ENCODE measurements at regions not wholly inside any gene's neighbourhood (a gene's known extent, or its start where the extent isn't known, plus 50 kb on each side); places are given as distances from the start of the nearest gene placed in this dataset.

DNA sequence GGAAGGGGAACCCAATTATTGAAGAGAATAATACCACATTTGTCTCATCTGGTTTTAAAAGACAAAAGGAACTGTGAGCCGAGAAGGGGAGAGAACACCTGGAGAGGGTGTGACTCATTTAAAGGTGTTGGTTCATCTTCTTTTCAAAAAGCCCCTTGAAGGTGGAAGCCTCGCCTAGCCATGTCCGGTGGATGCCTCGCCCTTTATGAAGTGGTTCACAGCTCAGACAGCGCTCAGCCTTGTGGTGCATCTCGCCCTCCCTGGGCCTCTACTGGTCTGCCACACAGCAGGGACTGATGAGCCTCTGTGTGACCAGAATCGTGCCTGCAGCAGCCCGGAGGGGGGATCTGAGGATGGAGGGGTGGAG, 290.0 kb upstream of the CXCR4 start:
- Histone ChIP-seq H3K27me3 (peaks cover 0 to 3% of the 10 kb centered on the region in 2 donors), H3K27ac (no peak overlapping the region), H3K36me3 (no peaks in the 10 kb centered on the region), H3K4me3 (no peak overlapping the region), H3K4me1 (no peaks in the 10 kb centered on the region), H3K9me3 (no peaks in the 10 kb centered on the region)
- DNase-seq (ENCODE audit: low spot score in 2 of 2): no peak
- WGBS, 2 donors: 74 to 80% methylated on average over 8 of the region's 8 CpGs
- TF ChIP-seq EP300 (IDR thresholded peaks at IDR 0.05) (no peak), POLR2A (IDR thresholded peaks at IDR 0.05) (no peak)
- TF ChIP-seq, protein P1, sequence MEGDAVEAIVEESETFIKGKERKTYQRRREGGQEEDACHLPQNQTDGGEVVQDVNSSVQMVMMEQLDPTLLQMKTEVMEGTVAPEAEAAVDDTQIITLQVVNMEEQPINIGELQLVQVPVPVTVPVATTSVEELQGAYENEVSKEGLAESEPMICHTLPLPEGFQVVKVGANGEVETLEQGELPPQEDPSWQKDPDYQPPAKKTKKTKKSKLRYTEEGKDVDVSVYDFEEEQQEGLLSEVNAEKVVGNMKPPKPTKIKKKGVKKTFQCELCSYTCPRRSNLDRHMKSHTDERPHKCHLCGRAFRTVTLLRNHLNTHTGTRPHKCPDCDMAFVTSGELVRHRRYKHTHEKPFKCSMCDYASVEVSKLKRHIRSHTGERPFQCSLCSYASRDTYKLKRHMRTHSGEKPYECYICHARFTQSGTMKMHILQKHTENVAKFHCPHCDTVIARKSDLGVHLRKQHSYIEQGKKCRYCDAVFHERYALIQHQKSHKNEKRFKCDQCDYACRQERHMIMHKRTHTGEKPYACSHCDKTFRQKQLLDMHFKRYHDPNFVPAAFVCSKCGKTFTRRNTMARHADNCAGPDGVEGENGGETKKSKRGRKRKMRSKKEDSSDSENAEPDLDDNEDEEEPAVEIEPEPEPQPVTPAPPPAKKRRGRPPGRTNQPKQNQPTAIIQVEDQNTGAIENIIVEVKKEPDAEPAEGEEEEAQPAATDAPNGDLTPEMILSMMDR (IDR thresholded peaks at IDR 0.05): no peak

DNA sequence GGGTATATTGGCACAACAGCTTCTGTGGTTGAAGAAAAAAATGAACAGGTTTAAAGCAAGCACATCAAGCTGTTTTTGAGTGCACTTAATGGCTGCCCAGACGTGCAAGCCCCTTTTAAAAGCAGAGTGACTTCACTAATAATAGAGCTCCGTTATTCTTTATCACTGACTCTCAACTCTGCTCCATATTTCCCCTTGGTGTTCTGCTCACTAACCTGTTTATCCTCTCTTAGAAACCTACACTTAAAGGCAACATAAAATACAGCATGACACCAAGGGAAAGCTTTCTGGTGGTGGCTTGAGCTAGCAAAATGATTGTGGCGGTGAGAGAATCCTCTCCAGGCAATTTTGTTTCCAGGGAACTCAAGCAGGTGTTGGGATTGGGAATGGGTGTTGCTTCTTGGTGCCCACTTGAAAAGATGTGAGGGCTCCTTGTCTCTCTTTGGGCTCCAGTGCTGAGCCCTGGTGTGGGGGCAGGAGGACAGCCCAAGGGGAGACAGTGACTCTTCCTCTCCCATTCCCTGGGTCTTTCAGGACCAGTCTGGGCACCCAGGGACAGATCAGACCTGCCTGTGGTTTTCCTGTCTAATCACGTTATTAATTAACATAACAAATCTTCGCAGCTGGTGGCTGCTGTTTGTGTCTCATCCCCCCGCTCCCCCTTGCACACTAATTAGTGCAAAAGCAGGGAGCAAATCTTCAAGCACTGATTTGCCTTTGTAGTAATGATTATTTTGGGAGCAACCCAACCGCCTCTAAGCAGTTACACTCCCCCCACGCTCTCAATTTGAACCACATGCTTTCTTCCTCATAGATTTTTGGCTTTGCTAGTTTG, 289.4 kb upstream of the CXCR4 start:
- Histone ChIP-seq H3K4me1 (no peaks in the 10 kb centered on the region), H3K27me3 (peaks cover 0 to 3% of the 10 kb centered on the region in 2 donors), H3K9me3 (no peaks in the 10 kb centered on the region), H3K4me3 (no peak overlapping the region), H3K27ac (no peak overlapping the region), H3K36me3 (no peaks in the 10 kb centered on the region)
- no peak for DNase-seq (ENCODE audit: low spot score in 2 of 2)
- TF ChIP-seq EP300 (IDR thresholded peaks at IDR 0.05) (no peak), POLR2A (IDR thresholded peaks at IDR 0.05) (no peak)
- TF ChIP-seq, protein P1 (IDR thresholded peaks at IDR 0.05): no peak
- WGBS, 2 donors: 47 to 52% methylated on average over 8 of the region's 8 CpGs

DNA sequence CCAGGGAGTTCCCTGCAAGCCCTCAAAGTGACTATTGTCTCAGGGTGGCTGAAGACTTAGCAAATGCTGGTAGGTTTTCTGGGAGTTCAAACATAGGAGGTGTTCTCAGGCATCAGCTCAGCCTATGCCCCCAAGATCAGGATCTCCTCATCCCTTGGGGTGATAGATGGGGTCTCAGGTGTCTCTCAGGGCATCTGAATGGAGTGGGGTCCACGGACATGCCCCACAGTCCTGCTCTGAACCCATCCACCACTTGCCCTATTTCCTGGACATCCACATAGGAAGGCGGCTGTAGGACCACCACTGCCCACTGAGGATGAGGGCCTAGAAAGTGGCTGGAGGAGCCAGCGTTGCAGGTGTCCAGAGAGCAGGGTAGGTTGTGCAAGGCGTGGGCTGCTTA, 287.0 kb upstream of the CXCR4 start:
- no peak overlapping the region for H3K27ac ChIP-seq
- DNase-seq (ENCODE audit: low spot score in 2 of 2): no peak
- no peaks in the 10 kb centered on the region for H3K36me3 ChIP-seq
- 87 to 94% methylated on average over 4 of the region's 4 CpGs for WGBS, 2 donors
- TF ChIP-seq POLR2A (IDR thresholded peaks at IDR 0.05) (no peak), EP300 (IDR thresholded peaks at IDR 0.05) (no peak)
- TF ChIP-seq, protein P1 (IDR thresholded peaks at IDR 0.05): no peak
- no peak overlapping the region for H3K4me3 ChIP-seq
- H3K9me3 ChIP-seq: no peaks in the 10 kb centered on the region
- no peaks in the 10 kb centered on the region for H3K4me1 ChIP-seq
- peaks cover 0 to 3% of the 10 kb centered on the region in 2 donors for H3K27me3 ChIP-seq

DNA sequence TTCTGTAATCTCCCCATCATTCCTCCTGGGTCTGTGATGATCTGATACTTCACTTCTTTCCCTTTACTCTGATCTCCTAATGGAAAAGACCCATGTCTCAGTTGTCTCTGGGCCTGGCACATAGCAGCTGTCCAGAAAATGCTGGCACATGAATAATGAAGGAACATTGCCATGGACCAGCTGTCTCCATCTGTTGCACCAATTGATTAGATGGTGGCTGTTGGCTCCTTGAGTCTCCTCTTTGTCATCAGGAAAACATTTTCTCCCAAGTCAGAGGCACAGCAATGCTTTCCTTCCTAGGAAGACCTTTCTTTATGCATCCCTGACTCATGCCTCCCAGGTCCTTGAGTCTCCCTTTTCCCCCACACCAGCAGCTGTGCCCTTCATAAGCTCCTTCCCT, 286.2 kb upstream of the CXCR4 start:
- no peak overlapping the region for H3K4me3 ChIP-seq
- TF ChIP-seq POLR2A (IDR thresholded peaks at IDR 0.05): no peak
- TF ChIP-seq, protein P1 (IDR thresholded peaks at IDR 0.05): no peak
- TF ChIP-seq EP300 (IDR thresholded peaks at IDR 0.05): no peak
- H3K27me3 ChIP-seq: peaks cover 0 to 3% of the 10 kb centered on the region in 2 donors
- no peaks in the 10 kb centered on the region for H3K36me3 ChIP-seq
- no peak overlapping the region for H3K27ac ChIP-seq
- DNase-seq (ENCODE audit: low spot score in 2 of 2): no peak
- H3K9me3 ChIP-seq: no peaks in the 10 kb centered on the region
- H3K4me1 ChIP-seq: no peaks in the 10 kb centered on the region

DNA sequence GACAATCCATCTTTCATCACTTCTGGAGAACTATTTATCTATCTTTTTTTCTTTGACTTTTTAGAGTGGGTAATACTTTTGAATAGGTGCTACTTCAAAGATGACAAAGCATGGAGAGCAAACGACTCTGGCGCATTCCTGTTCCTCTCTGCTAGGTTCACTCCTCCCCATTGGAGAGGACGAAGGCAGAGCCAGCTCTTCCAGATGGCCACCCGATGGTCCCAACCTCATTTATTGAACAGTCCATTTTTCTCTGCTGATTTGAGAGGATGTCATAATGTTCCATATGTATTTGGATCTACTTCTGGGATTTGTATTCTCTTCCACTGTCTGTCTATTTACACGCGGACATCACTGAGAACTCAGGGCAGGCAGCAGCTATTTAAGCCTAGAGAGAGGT, 284.3 kb upstream of the CXCR4 start:
- Histone ChIP-seq H3K27ac (no peak overlapping the region), H3K36me3 (no peaks in the 10 kb centered on the region), H3K9me3 (no peaks in the 10 kb centered on the region), H3K4me3 (no peak overlapping the region), H3K4me1 (no peaks in the 10 kb centered on the region), H3K27me3 (peaks cover 0 to 3% of the 10 kb centered on the region in 2 donors)
- DNase-seq (ENCODE audit: low spot score in 2 of 2): no peak
- TF ChIP-seq EP300 (IDR thresholded peaks at IDR 0.05): no peak
- TF ChIP-seq, protein P1 (IDR thresholded peaks at IDR 0.05): no peak
- TF ChIP-seq POLR2A (IDR thresholded peaks at IDR 0.05): no peak
- 83 to 84% methylated on average over 6 of the region's 6 CpGs for WGBS, 2 donors

Measured in tibial nerve (tissue), 4 donors.